GM12892 (cell line): ENCODE measurements at regions not wholly inside any gene's neighbourhood (a gene's known extent, or its start where the extent isn't known, plus 50 kb on each side); places are given as distances from the start of the nearest gene placed in this dataset.

Source experiments
- POLR2A ChIP-seq: IDR thresholded peaks from 2 replicates; pipeline ENCODE4 v1.6.1; 2011; ENCODE audit warnings: low read depth, low read length, control low read depth
- POLR2AphosphoS5 ChIP-seq: IDR thresholded peaks from 2 replicates; pipeline ENCODE4 v1.6.1; 2011; ENCODE audit warnings: low read depth, low read length, control low read depth
- TAF1 ChIP-seq: IDR thresholded peaks from 2 replicates; pipeline ENCODE4 v1.6.1; 2011; ENCODE audit warnings: low read depth, mild to moderate bottlenecking, control low read depth, low read length, borderline replicate concordance

- no peak for TF ChIP-seq POLR2A
- TF ChIP-seq TAF1: no peak
- no peak for TF ChIP-seq POLR2AphosphoS5
Observed at GRCh38 chrX:149312988-149313387, 192.1 kb downstream of the IDS start.
